NCI-H146 treated with DMSO at 0.1 percent for 48 hours (cell line): ENCODE measurements at regions not wholly inside any gene's neighbourhood (a gene's known extent, or its start where the extent isn't known, plus 50 kb on each side); places are given as distances from the start of the nearest gene placed in this dataset.

ENCODE experiments used
- DNase-seq: peaks from one replicate; lab custom pipeline; 2025; ENCODE audit not compliant: unreplicated experiment; lab: John Stamatoyannopoulos, UW

- no peak for DNase-seq
These were observed 272.9 kb upstream of the EPHA4 start for GRCh38 chr2:221845021-221845365.

DNA sequence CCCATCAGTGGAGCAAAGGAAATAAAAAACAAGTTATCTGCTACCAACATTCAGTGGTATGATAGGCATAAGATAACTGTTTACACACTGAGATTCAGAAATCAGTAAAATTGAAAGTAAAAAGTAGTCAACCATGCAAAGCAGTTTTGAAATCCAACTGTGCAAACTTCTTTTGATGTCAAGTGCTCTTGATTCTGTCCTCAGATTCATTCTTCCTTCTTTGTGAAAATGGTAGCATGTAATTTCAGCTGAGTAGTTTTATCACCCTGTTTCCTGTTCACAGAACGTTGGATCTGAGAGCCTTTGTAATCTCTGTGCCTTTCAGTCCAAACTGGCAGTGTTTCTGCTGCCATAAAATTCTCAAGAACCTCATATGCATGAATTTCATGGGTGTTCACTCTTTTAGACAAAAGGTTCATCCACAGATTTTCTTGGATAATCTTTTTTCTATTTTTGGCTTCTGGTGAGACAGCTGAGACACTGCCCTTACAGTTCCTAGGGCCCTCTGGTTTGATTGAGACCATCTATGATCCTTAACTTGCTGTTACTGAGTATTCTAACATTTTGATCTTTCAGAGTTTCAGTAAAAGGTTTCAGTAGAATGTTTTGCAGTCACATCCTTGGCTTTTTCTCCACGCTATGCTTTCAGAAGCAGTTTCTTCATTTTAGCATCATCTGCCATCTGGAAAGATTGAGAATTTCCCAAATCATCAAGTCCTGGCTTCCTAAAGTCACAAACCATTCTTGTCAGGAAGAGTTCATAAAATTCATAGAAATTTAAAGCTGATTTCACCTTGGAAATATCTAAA is 272.3 kb upstream of the EPHA4 start:
- DNase-seq, result no peak

DNA sequence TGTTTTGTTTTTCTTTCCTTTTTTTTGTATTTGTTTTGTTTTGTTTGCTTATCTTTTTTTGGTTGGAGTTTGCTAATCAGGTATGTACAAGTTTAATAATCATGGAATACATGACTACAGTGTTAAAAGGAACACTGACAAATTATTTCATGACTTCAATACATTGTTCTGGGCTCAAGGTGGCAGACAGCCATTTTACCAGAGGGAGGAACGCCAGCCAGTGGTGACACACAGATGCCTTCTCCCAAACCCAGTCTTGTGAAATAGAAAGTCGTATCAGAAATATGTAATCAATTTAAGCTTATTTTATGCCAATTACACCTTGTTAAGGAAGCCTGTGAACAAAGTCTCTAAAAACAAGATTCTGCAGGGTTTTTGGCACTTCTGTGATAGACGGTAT is 264.0 kb upstream of the EPHA4 start:
- DNase-seq, result no peak

GRCh38 chr2:221833966-221834365 is 261.9 kb upstream of the EPHA4 start:
- DNase-seq, result no peak

DNA sequence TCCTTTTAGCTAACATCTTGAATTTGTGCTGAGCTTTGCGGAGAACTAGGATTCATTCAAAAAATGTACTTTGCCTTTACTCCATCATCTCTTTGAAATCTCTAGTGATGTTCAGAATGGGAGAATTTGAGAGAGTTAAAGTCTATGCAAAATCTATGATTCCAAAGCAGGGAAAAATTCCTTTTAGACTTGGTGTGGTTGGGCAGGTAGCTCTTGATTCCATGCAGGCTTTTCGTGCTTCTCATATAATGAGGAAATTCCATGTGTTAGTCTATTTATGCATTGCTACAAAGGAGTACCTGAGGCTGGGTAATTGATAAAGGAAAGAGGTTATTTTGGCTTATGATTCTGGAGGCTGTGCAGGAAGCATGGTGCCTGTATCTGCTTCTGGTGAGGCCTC is 258.9 kb upstream of the EPHA4 start:
- DNase-seq, result no peak

- DNase-seq, result no peak
These were observed 250.3 kb upstream of the EPHA4 start for GRCh38 chr2:221822416-221822815.

- no peak for DNase-seq
These were observed 246.7 kb upstream of the EPHA4 start for GRCh38 chr2:221818616-221819320.

DNA sequence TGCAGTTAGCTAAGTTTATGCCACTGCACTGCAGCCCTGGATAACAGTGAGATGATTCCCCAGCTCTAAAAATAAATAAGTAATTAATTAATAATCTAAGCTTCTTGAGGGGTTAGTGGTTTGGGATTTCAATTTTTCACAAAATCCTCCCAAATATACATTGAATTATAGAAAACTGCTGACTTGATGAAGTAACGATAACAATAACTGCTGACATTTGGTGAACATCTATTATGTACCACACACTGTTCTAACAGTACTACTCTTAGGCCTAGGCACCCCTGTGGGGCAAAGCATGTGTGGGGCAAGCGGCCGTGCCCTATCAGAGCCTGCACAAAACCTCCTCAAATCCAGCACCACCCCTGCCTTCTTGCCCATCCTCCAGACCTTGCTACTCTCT is 245.8 kb upstream of the EPHA4 start:
- no peak for DNase-seq

DNA sequence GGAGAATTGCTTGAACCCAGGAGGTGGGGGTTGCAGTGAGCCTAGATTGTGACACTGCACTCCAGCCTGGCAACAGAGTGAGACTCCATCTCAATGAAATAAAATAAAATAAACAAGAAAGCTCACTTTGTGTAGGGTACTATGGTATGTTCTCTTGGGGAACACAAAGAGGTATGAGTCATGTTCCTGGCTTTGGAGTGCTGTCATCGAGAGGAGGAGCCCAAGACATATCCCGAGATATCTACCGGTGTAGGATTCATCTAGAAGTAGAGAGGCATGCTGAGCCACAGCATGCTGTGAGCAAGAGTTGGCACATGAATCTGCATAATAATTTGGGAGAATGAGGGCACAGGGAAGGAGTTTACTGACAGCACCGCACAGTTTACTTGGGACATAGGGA is 244.9 kb upstream of the EPHA4 start:
- DNase-seq, result no peak

GRCh38 chr2:221816566-221816965 is 244.5 kb upstream of the EPHA4 start:
- DNase-seq, result no peak

- DNase-seq, result no peak
These were observed 238.5 kb upstream of the EPHA4 start for GRCh38 chr2:221810650-221811049.

GRCh38 chr2:221810245-221810644 is 238.1 kb upstream of the EPHA4 start:
- no peak for DNase-seq

GRCh38 chr2:221808488-221808887 is 236.4 kb upstream of the EPHA4 start:
- DNase-seq, result no peak

DNA sequence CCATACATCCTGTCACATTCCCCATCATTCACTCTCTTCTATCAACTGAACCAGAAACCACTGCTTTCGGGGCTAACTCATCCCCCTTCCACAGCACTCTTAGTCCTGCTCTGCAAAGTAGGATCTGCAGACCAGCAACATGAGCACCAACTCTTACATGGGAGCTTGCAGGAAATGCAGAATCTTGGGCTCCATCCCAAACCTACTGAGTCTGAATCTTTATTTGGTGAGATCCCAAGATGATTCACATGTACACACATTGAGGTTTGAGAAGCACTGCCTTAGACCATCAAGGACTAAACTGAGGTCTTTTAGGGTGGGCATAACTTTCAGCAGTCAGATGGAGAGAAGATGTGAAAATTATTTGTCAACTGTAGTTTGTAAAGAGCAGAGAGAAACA is 235.6 kb upstream of the EPHA4 start:
- DNase-seq, result no peak

DNA sequence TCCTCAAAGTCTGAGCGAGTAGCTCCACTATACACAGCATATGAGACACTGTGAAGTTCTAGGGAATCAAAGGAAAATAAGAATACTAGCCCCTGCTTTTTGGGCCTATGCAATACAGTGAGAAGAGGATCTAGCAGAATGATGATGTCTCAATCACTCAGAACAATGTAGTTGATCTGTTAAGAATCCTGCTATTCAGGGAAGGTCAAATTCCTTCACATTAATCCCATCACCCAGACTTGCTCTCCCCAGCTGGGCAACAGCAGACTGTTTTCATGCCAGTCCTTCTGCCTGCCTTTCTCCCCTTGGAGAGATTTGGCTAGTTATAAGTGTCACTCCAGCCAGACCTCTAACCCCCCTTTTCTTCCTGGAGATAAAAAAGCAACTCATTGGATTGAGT is 230.0 kb upstream of the EPHA4 start:
- no peak for DNase-seq

- no peak for DNase-seq
These were observed 220.9 kb upstream of the EPHA4 start for GRCh38 chr2:221792971-221793521.

- no peak for DNase-seq
These were observed 219.7 kb upstream of the EPHA4 start for GRCh38 chr2:221791844-221792243.

DNA sequence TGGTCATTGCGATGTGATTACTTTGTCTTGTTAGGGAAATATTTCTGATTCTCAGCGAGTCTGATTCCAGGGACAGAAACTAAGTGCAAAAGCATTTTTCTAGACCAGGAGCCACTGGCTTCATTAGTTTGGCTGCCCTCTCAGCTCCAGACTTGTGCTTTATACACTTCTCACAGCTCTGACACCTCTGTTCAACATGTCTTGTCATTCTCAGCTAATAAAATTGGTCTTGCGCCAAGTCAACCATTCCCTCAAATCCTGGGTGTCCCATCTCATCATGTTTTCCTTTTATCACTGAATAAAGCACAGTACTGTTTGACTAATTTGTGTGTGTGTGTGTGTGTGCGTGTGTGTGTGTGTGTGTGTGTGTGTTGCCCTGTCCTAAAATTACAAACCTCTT is 215.5 kb upstream of the EPHA4 start:
- no peak for DNase-seq

- DNase-seq, result no peak
These were observed 214.3 kb upstream of the EPHA4 start for GRCh38 chr2:221786297-221786926.

DNA sequence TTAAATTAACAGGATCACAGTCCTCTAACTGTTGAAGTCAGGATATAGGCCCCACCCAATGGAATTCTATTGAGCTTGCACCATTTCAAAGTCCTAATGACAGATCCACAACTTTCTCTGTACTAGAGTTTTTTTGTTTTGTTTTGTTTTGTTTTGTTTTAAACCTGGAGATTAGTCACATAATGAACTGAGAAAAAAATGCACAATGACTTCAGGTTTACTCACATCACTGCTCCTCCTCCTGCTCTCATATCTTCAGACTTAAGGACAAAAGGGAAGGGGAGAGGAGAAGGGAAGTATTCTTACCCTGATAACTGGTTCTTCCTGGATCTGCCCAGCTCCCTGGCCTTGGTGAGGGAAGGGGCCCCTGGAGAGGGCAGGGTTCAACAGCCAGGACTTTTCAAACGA is 208.2 kb upstream of the EPHA4 start:
- no peak for DNase-seq

DNA sequence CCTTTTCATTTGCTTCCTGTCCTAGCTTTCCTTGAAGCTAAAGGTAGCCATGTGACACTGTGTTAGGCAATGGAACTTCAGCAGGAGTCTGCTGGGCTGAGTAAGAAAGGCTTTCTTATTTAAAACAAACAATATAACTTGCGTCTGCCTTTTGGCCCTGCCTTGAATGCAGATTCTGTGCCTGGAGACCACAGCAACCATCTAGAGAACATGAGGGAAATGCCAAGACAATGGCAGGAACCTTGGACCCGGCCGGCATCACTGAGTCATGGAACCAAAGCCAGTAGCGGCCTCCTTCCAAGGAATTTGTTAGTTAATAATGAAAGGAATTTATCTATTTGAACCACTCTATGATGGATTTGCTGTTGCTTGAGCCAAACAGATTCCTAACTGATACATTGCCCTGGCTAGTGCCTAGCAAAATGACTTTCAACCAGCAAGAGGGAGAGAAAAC is 207.5 kb upstream of the EPHA4 start:
- no peak for DNase-seq

DNA sequence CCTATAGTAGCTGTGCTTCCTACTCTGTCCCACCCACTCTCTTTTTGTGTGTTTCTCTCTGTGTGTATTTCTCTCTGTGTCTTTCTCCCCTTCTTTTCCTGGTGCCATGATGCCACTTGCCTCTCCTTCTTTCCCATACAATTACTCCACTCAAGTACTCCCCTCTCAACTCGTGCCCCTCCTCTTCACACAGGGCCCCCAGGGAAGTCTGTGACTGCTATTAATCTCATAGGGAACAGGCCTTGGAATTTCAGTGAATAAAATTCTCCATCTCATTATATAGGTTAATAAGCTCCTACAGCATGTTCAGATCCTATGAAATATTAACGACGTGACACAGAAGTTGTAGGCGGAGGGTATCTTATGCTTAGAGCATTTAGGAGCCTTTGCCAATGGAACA is 205.9 kb upstream of the EPHA4 start:
- no peak for DNase-seq
